Fibroblast of lung (primary cell): ENCODE measurements at regions not wholly inside any gene's neighbourhood (a gene's known extent, or its start where the extent isn't known, plus 50 kb on each side); places are given as distances from the start of the nearest gene placed in this dataset.

Source experiments
- DNase-seq, 2 donors: peaks; one replicate each; pipeline versions ENCODE4 v3.0.0 to v3.0.0-alpha.2; 2010; ENCODE audit warnings: low read depth in 2 of 2
- H2AFZ ChIP-seq: 2 replicates; pipeline ENCODE4 v1.5.1; 2012; ENCODE audit warnings: low read length, control low read depth, inconsistent platforms
- H3K27ac ChIP-seq: 2 replicates; pipeline ENCODE4 v1.5.1; 2011; ENCODE audit warnings: low read length, control low read depth; ENCODE audit not compliant: insufficient read depth
- H3K27me3 ChIP-seq: 2 replicates; pipeline ENCODE4 v1.5.1; 2011; ENCODE audit warnings: mild to moderate bottlenecking, low read length; ENCODE audit not compliant: control insufficient read depth, insufficient read depth
- H3K36me3 ChIP-seq: 2 replicates; pipeline ENCODE4 v1.5.1; 2011; ENCODE audit warnings: low read length; ENCODE audit not compliant: control insufficient read depth, insufficient read depth
- H3K4me1 ChIP-seq: 2 replicates; pipeline ENCODE4 v1.5.1; 2011; ENCODE audit warnings: low read length; ENCODE audit not compliant: control insufficient read depth, insufficient read depth; ENCODE audit errors: extremely low read depth
- H3K4me2 ChIP-seq: 2 replicates; pipeline ENCODE4 v1.5.1; 2011; ENCODE audit warnings: low read length, control low read depth; ENCODE audit not compliant: insufficient read depth; ENCODE audit errors: extremely low read depth
- H3K4me3 ChIP-seq, 4 experiments: fragments of 200-600 bp in 1 of 4; sonication (generic) in 1 of 4; replicated peaks in 1 of 4; 2 replicates each; pipeline ENCODE4 v1.5.1; 2011 to 2016; ENCODE audit warnings: low read length in 4 of 4, low read depth in 3 of 4, mild to moderate bottlenecking in 3 of 4, control low read depth in 2 of 4, inconsistent platforms in 1 of 4, mixed read lengths in 1 of 4; ENCODE audit not compliant: insufficient read depth in 1 of 4; ENCODE audit errors: control extremely low read depth in 1 of 4
- H3K79me2 ChIP-seq: 2 replicates; pipeline ENCODE4 v1.5.1; 2012; ENCODE audit warnings: mild to moderate bottlenecking, low read length, inconsistent platforms; ENCODE audit not compliant: control insufficient read depth, insufficient read depth
- H3K9ac ChIP-seq: 2 replicates; pipeline ENCODE4 v1.5.1; 2011; ENCODE audit warnings: mild to moderate bottlenecking, low read length, control low read depth; ENCODE audit not compliant: insufficient read depth
- H3K9me3 ChIP-seq: 2 replicates; pipeline ENCODE4 v1.5.1; 2012; ENCODE audit warnings: low read depth, low read length; ENCODE audit not compliant: control insufficient read depth, insufficient read depth
- H4K20me1 ChIP-seq: 2 replicates; pipeline ENCODE4 v1.5.1; 2011; ENCODE audit warnings: low read length; ENCODE audit not compliant: control insufficient read depth, insufficient read depth; ENCODE audit errors: extremely low read depth
- CTCF ChIP-seq, 2 donors: IDR thresholded peaks in 1 of 2; conservative IDR thresholded peaks in 1 of 2; 1 replicate in 1 of 2; 2 replicates in 1 of 2; pipeline ENCODE4 v1.5.1; 2011 to 2012; ENCODE audit warnings: low read length in 2 of 2, control low read depth in 1 of 2, inconsistent platforms in 1 of 2, low read depth in 1 of 2, mild to moderate bottlenecking in 1 of 2
- EZH2 ChIP-seq: IDR thresholded peaks from 2 replicates; pipeline ENCODE4 v1.5.1; 2012; ENCODE audit warnings: low read length, control low read depth, mild to moderate bottlenecking; ENCODE audit errors: missing control alignments

GRCh38 chr10:57222129-57222528 is 861.1 kb upstream of the ZWINT start:
- Histone ChIP-seq H3K9ac (no peak overlapping the region), H3K4me3 (no peak overlapping the region), H3K4me2 (no peak overlapping the region), H4K20me1 (no peaks in the 10 kb centered on the region), H3K4me1 (no peaks in the 10 kb centered on the region), H3K27ac (no peak overlapping the region), H3K79me2 (no peaks in the 10 kb centered on the region), H3K27me3 (no peaks in the 10 kb centered on the region), H2AFZ (no peak overlapping the region), H3K36me3 (no peaks in the 10 kb centered on the region), H3K9me3 (no peaks in the 10 kb centered on the region)
- no peak for DNase-seq
- TF ChIP-seq EZH2 (no peak), CTCF (conservative IDR thresholded peaks at IDR 0.05 in 1 of 2, IDR thresholded peaks at IDR 0.05 in 1 of 2; ENCODE audit: low read depth in 1 of 2, low read length in 2 of 2) (no peak)

- no peak overlapping the region for H3K4me2 ChIP-seq
- no peak overlapping the region for H2AFZ ChIP-seq
- no peaks in the 10 kb centered on the region for H3K4me1 ChIP-seq
- no peak overlapping the region for H3K4me3 ChIP-seq
- H3K36me3 ChIP-seq, result no peaks in the 10 kb centered on the region
- H3K9ac ChIP-seq, result no peak overlapping the region
- H3K9me3 ChIP-seq, result no peaks in the 10 kb centered on the region
- no peak overlapping the region for H3K27ac ChIP-seq
- TF ChIP-seq CTCF (conservative IDR thresholded peaks at IDR 0.05 in 1 of 2, IDR thresholded peaks at IDR 0.05 in 1 of 2; ENCODE audit: low read depth in 1 of 2, low read length in 2 of 2), result no peak
- no peak for TF ChIP-seq EZH2
- no peaks in the 10 kb centered on the region for H3K79me2 ChIP-seq
- DNase-seq, result no peak
- H4K20me1 ChIP-seq, result no peaks in the 10 kb centered on the region
- no peaks in the 10 kb centered on the region for H3K27me3 ChIP-seq
Observed at GRCh38 chr10:57221674-57222073, 860.6 kb upstream of the ZWINT start.

DNA sequence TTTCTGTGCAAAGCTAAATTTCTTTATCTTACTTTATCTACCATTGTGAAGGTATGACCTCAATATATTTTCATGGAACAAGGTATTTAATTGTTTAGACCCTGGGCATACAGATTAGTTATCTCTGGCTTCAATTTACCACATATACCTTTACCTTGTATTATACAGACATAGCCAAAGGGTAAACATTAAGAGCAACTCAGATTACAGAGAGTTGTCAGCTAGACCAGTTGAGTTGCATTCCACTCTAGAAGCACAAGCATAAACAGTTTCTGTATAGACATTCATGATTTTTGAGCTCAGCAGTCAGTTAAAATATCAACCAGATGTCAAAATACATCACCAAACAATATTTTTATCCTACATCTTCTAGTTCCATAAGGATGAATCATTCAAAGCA is 857.3 kb upstream of the ZWINT start:
- Histone ChIP-seq H3K27me3 (no peaks in the 10 kb centered on the region), H3K4me1 (no peaks in the 10 kb centered on the region), H3K36me3 (no peaks in the 10 kb centered on the region), H3K9me3 (no peaks in the 10 kb centered on the region), H2AFZ (no peak overlapping the region), H3K4me3 (no peak overlapping the region), H4K20me1 (no peaks in the 10 kb centered on the region), H3K27ac (no peak overlapping the region), H3K9ac (no peak overlapping the region), H3K79me2 (no peaks in the 10 kb centered on the region), H3K4me2 (no peak overlapping the region)
- no peak for DNase-seq
- no peak for TF ChIP-seq CTCF (conservative IDR thresholded peaks at IDR 0.05 in 1 of 2, IDR thresholded peaks at IDR 0.05 in 1 of 2; ENCODE audit: low read depth in 1 of 2, low read length in 2 of 2)
- TF ChIP-seq EZH2, result no peak
